ENCODE measurements at regions not wholly inside any gene's neighbourhood (a gene's known extent, or its start where the extent isn't known, plus 50 kb on each side); places are given as distances from the start of the nearest gene placed in this dataset.
A peak's percentile ranks its signal among the peaks of the same experiment; 100 is the strongest.

GRCh38 chr10:36096576-36096975 is 454.5 kb upstream of the FZD8 start:
- Histone ChIP-seq H3K4me3 (no peak overlapping the region), H3K36me3 (ENCODE audit: control insufficient read depth in 4 of 4, insufficient read depth in 4 of 4, low read length in 4 of 4) (no peaks in the 10 kb centered on the region), H3K27me3 (ENCODE audit: control insufficient read depth in 3 of 3, insufficient read depth in 3 of 3, low read length in 2 of 3) (no peaks in the 10 kb centered on the region), H3K9me3 (ENCODE audit: control insufficient read depth in 4 of 4, insufficient read depth in 3 of 4, low read length in 3 of 4) (peaks cover 0 to 4% (median 0%) of the 10 kb centered on the region in 4 donors), H3K9ac (ENCODE audit: insufficient read depth in 1 of 2, low read length in 2 of 2) (no peak overlapping the region), H3K27ac (ENCODE audit: low read depth in 1 of 2, low read length in 1 of 2) (no peak overlapping the region), H3K4me1 (ENCODE audit: control insufficient read depth in 5 of 5, insufficient read depth in 5 of 5, low read length in 5 of 5) (no peaks in the 10 kb centered on the region)
- no peak for DNase-seq
- 94 to 96% methylated on average over 2 of the region's 2 CpGs for WGBS, 2 donors
- no peak for TF ChIP-seq CTCF (IDR thresholded peaks at IDR 0.05; ENCODE audit: control extremely low read depth, extremely low read depth)
- no peak for ATAC-seq (ENCODE audit: insufficient read depth, low FRiP score)

GRCh38 chr10:36094096-36094495 is 452.0 kb upstream of the FZD8 start:
- no peaks in the 10 kb centered on the region for H3K27me3 ChIP-seq (ENCODE audit: control insufficient read depth in 3 of 3, insufficient read depth in 3 of 3, low read length in 2 of 3)
- ATAC-seq (ENCODE audit: insufficient read depth, low FRiP score): no peak
- H3K4me3 ChIP-seq: no peak overlapping the region
- TF ChIP-seq CTCF (IDR thresholded peaks at IDR 0.05; ENCODE audit: control extremely low read depth, extremely low read depth): no peak
- no peak overlapping the region for H3K9ac ChIP-seq (ENCODE audit: insufficient read depth in 1 of 2, low read length in 2 of 2)
- no peak overlapping the region for H3K27ac ChIP-seq (ENCODE audit: low read depth in 1 of 2, low read length in 1 of 2)
- H3K9me3 ChIP-seq (ENCODE audit: control insufficient read depth in 4 of 4, insufficient read depth in 3 of 4, low read length in 3 of 4): peaks cover 0 to under 1% (median 0%) of the 10 kb centered on the region in 4 donors
- 68 to 81% methylated on average over 8 of the region's 8 CpGs for WGBS, 2 donors
- no peaks in the 10 kb centered on the region for H3K36me3 ChIP-seq (ENCODE audit: control insufficient read depth in 4 of 4, insufficient read depth in 4 of 4, low read length in 4 of 4)
- H3K4me1 ChIP-seq (ENCODE audit: control insufficient read depth in 5 of 5, insufficient read depth in 5 of 5, low read length in 5 of 5): peaks cover 0 to 3% (median 0%) of the 10 kb centered on the region in 5 donors
- DNase-seq: no peak

GRCh38 chr10:36092116-36092515 is 450.0 kb upstream of the FZD8 start:
- H3K9ac ChIP-seq (ENCODE audit: insufficient read depth in 1 of 2, low read length in 2 of 2): no peak overlapping the region
- H3K27me3 ChIP-seq (ENCODE audit: control insufficient read depth in 3 of 3, insufficient read depth in 3 of 3, low read length in 2 of 3): no peaks in the 10 kb centered on the region
- no peak overlapping the region for H3K27ac ChIP-seq (ENCODE audit: low read depth in 1 of 2, low read length in 1 of 2)
- no peak overlapping the region for H3K4me3 ChIP-seq
- DNase-seq: peak in 1 of 3 donors; percentile 17
- 84 to 85% methylated on average over 7 of the region's 7 CpGs for WGBS, 2 donors
- H3K36me3 ChIP-seq (ENCODE audit: control insufficient read depth in 4 of 4, insufficient read depth in 4 of 4, low read length in 4 of 4): no peaks in the 10 kb centered on the region
- no peak for ATAC-seq (ENCODE audit: insufficient read depth, low FRiP score)
- H3K4me1 ChIP-seq (ENCODE audit: control insufficient read depth in 5 of 5, insufficient read depth in 5 of 5, low read length in 5 of 5): peaks cover 0 to 3% (median 0%) of the 10 kb centered on the region in 5 donors
- H3K9me3 ChIP-seq (ENCODE audit: control insufficient read depth in 4 of 4, insufficient read depth in 3 of 4, low read length in 3 of 4): no peaks in the 10 kb centered on the region
- no peak for TF ChIP-seq CTCF (IDR thresholded peaks at IDR 0.05; ENCODE audit: control extremely low read depth, extremely low read depth)

- no peaks in the 10 kb centered on the region for H3K36me3 ChIP-seq (ENCODE audit: control insufficient read depth in 4 of 4, insufficient read depth in 4 of 4, low read length in 4 of 4)
- H3K4me3 ChIP-seq: no peak overlapping the region
- no peak for DNase-seq
- H3K4me1 ChIP-seq (ENCODE audit: control insufficient read depth in 5 of 5, insufficient read depth in 5 of 5, low read length in 5 of 5): peaks cover 0 to 3% (median 0%) of the 10 kb centered on the region in 5 donors
- no peaks in the 10 kb centered on the region for H3K27me3 ChIP-seq (ENCODE audit: control insufficient read depth in 3 of 3, insufficient read depth in 3 of 3, low read length in 2 of 3)
- no peaks in the 10 kb centered on the region for H3K9me3 ChIP-seq (ENCODE audit: control insufficient read depth in 4 of 4, insufficient read depth in 3 of 4, low read length in 3 of 4)
- no peak for TF ChIP-seq CTCF (IDR thresholded peaks at IDR 0.05; ENCODE audit: control extremely low read depth, extremely low read depth)
- ATAC-seq (ENCODE audit: insufficient read depth, low FRiP score): no peak
- no peak overlapping the region for H3K9ac ChIP-seq (ENCODE audit: insufficient read depth in 1 of 2, low read length in 2 of 2)
- H3K27ac ChIP-seq (ENCODE audit: low read depth in 1 of 2, low read length in 1 of 2): no peak overlapping the region
- WGBS, 2 donors: 93 to 95% methylated on average over 3 of the region's 3 CpGs
These were observed 448.9 kb upstream of the FZD8 start for GRCh38 chr10:36091007-36091406.
